Nephron progenitor cell (in vitro differentiated cells): ENCODE measurements at regions not wholly inside any gene's neighbourhood (a gene's known extent, or its start where the extent isn't known, plus 50 kb on each side); places are given as distances from the start of the nearest gene placed in this dataset.

Experiments
- DNase-seq: peaks from one replicate; pipeline ENCODE4 v3.0.0; 2021
- H3K27ac Mint-ChIP-seq: 2 replicates; pipeline ENCODE4 v1.8.0; 2021; ENCODE audit warnings: mild to moderate bottlenecking, moderate library complexity, mixed read lengths
- H3K27me3 Mint-ChIP-seq: 2 replicates; pipeline ENCODE4 v1.8.0; 2021; ENCODE audit warnings: mild to moderate bottlenecking, low read depth, mixed read lengths; ENCODE audit not compliant: poor library complexity
- H3K36me3 Mint-ChIP-seq: 2 replicates; pipeline ENCODE4 v1.8.0; 2021; ENCODE audit warnings: low read depth, mixed read lengths
- H3K4me1 Mint-ChIP-seq: 2 replicates; pipeline ENCODE4 v1.8.0; 2021; ENCODE audit warnings: mixed read lengths
- H3K4me3 Mint-ChIP-seq: 2 replicates; pipeline ENCODE4 v1.8.0; 2021; ENCODE audit warnings: mild to moderate bottlenecking, moderate library complexity, mixed read lengths
- H3K9me3 Mint-ChIP-seq: 2 replicates; pipeline ENCODE4 v1.8.0; 2021; ENCODE audit warnings: mild to moderate bottlenecking, moderate library complexity, mixed read lengths
- CTCF ChIP-seq: fragments of 200-600 bp; sonication (generic); IDR thresholded peaks from 2 replicates; pipeline ENCODE4 v1.5.0; 2021; ENCODE audit warnings: antibody characterized with exemption

- H3K9me3 Mint-ChIP-seq: no peaks in the 10 kb centered on the region
- DNase-seq: peak; percentile 47
- peak; percentile 80 for TF ChIP-seq CTCF
- peaks cover 16% of the 10 kb centered on the region for H3K4me1 Mint-ChIP-seq
- peaks cover 11% of the 10 kb centered on the region for H3K27me3 Mint-ChIP-seq
- no peak overlapping the region for H3K4me3 Mint-ChIP-seq
- no peak overlapping the region for H3K27ac Mint-ChIP-seq
- H3K36me3 Mint-ChIP-seq: no peaks in the 10 kb centered on the region
These were observed 88.6 kb upstream of the BCL11A start for GRCh38 chr2:60641811-60642788.

- peaks cover 20% of the 10 kb centered on the region for H3K4me1 Mint-ChIP-seq
- DNase-seq: no peak
- H3K4me3 Mint-ChIP-seq: no peak overlapping the region
- peaks cover 8% of the 10 kb centered on the region for H3K27me3 Mint-ChIP-seq
- H3K27ac Mint-ChIP-seq: no peak overlapping the region
- no peaks in the 10 kb centered on the region for H3K36me3 Mint-ChIP-seq
- no peaks in the 10 kb centered on the region for H3K9me3 Mint-ChIP-seq
- no peak for TF ChIP-seq CTCF
These were observed 90.3 kb upstream of the BCL11A start for GRCh38 chr2:60643747-60644146.

- Mint-ChIP-seq H3K4me1 (peaks cover 20% of the 10 kb centered on the region), H3K4me3 (no peak overlapping the region), H3K36me3 (no peaks in the 10 kb centered on the region), H3K27me3 (peaks cover 4% of the 10 kb centered on the region), H3K27ac (no peak overlapping the region), H3K9me3 (no peaks in the 10 kb centered on the region)
- TF ChIP-seq CTCF: no peak
- no peak for DNase-seq
These were observed 91.5 kb upstream of the BCL11A start for GRCh38 chr2:60644951-60645350.

GRCh38 chr2:60648191-60648590, 94.7 kb upstream of the BCL11A start:
- Mint-ChIP-seq H3K9me3 (no peaks in the 10 kb centered on the region), H3K4me3 (no peak overlapping the region), H3K36me3 (no peaks in the 10 kb centered on the region), H3K27me3 (peaks cover 8% of the 10 kb centered on the region), H3K27ac (no peak overlapping the region), H3K4me1 (peaks cover 17% of the 10 kb centered on the region)
- no peak for DNase-seq
- no peak for TF ChIP-seq CTCF

- no peak for TF ChIP-seq CTCF
- Mint-ChIP-seq H3K27ac (no peak overlapping the region), H3K36me3 (no peaks in the 10 kb centered on the region), H3K4me3 (no peak overlapping the region), H3K4me1 (peaks cover 18% of the 10 kb centered on the region), H3K9me3 (no peaks in the 10 kb centered on the region), H3K27me3 (peaks cover 13% of the 10 kb centered on the region)
- DNase-seq: no peak
These were observed 96.3 kb upstream of the BCL11A start for GRCh38 chr2:60649721-60650120.
